Uterus (tissue), 2 donors: ENCODE measurements at regions not wholly inside any gene's neighbourhood (a gene's known extent, or its start where the extent isn't known, plus 50 kb on each side); places are given as distances from the start of the nearest gene placed in this dataset.

Experiments used
- POLR2A ChIP-seq, 2 donors: fragments of 450-650 bp; IDR thresholded peaks; one replicate each; pipeline ENCODE4 v1.6.1; 2016; ENCODE audit warnings: antibody characterized with exemption in 2 of 2, mild to moderate bottlenecking in 1 of 2, moderate library complexity in 1 of 2
- TF ChIP-seq, protein P1 (sequence below), 4 experiments: fragments of 200-600 bp in 2 of 4; fragments of 450-650 bp in 2 of 4; sonication (generic) in 2 of 4; IDR thresholded peaks; one replicate each; pipeline ENCODE4 v1.5.1; 2016 to 2019; ENCODE audit warnings: antibody characterized with exemption in 4 of 4, mild to moderate bottlenecking in 2 of 4, moderate library complexity in 1 of 4

DNA sequence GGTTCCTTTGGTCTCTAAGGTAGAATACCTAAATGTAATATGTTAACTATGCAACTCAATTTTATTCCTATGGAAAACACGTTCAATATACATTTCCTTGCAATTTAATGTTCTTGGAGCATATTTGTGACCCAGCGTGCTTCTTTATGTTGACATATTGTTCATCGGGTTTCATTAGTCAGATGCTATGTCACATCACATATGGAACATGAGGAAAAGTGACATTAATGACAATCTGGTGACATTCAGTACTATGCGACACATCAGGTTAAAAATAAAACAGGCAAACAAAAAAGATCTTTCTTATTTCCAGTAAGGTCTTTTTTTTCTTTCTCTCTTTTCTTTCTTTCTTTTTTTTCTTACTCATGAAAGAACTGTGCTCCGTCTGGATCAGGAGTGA is 135.6 kb upstream of the SMIM21 start:
- TF ChIP-seq, protein P1, sequence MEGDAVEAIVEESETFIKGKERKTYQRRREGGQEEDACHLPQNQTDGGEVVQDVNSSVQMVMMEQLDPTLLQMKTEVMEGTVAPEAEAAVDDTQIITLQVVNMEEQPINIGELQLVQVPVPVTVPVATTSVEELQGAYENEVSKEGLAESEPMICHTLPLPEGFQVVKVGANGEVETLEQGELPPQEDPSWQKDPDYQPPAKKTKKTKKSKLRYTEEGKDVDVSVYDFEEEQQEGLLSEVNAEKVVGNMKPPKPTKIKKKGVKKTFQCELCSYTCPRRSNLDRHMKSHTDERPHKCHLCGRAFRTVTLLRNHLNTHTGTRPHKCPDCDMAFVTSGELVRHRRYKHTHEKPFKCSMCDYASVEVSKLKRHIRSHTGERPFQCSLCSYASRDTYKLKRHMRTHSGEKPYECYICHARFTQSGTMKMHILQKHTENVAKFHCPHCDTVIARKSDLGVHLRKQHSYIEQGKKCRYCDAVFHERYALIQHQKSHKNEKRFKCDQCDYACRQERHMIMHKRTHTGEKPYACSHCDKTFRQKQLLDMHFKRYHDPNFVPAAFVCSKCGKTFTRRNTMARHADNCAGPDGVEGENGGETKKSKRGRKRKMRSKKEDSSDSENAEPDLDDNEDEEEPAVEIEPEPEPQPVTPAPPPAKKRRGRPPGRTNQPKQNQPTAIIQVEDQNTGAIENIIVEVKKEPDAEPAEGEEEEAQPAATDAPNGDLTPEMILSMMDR (IDR thresholded peaks at IDR 0.05), result no peak
- no peak for TF ChIP-seq POLR2A (IDR thresholded peaks at IDR 0.05)
